H9 (cell line): ENCODE measurements at regions not wholly inside any gene's neighbourhood (a gene's known extent, or its start where the extent isn't known, plus 50 kb on each side); places are given as distances from the start of the nearest gene placed in this dataset.

Experiments used
- DNase-seq: peaks from one replicate; pipeline ENCODE4 v3.0.0-alpha.2; 2017
- H2AFZ ChIP-seq: one replicate; pipeline ENCODE4 v1.6.1; 2013; ENCODE audit warnings: mild to moderate bottlenecking, low read length, control low read depth, moderate library complexity
- H2AK5ac ChIP-seq: 2 replicates; pipeline ENCODE4 v1.6.1; 2013; ENCODE audit warnings: low read length, control low read depth, mixed read lengths; ENCODE audit not compliant: insufficient read length
- H2BK120ac ChIP-seq: one replicate; pipeline ENCODE4 v1.6.1; 2013; ENCODE audit warnings: low read depth, mild to moderate bottlenecking, low read length, control low read depth, inconsistent platforms; ENCODE audit not compliant: poor library complexity, severe bottlenecking
- H2BK12ac ChIP-seq: 2 replicates; pipeline ENCODE4 v1.6.1; 2013; ENCODE audit warnings: low read length, control low read depth, mixed read lengths, low read depth; ENCODE audit not compliant: insufficient read length
- H2BK15ac ChIP-seq: 2 replicates; pipeline ENCODE4 v1.6.1; 2013; ENCODE audit warnings: low read depth, low read length, control low read depth
- H2BK20ac ChIP-seq: one replicate; pipeline ENCODE4 v1.6.1; 2013; ENCODE audit warnings: low read depth, mild to moderate bottlenecking, low read length, control low read depth, inconsistent platforms; ENCODE audit not compliant: poor library complexity, severe bottlenecking
- H2BK5ac ChIP-seq: 2 replicates; pipeline ENCODE4 v1.6.1; 2013; ENCODE audit warnings: low read length, control low read depth, mixed read lengths; ENCODE audit not compliant: insufficient read length
- H3K14ac ChIP-seq: 2 replicates; pipeline ENCODE4 v1.6.1; 2013; ENCODE audit warnings: low read length, control low read depth; ENCODE audit not compliant: insufficient read depth
- H3K18ac ChIP-seq: 2 replicates; pipeline ENCODE4 v1.6.1; 2013; ENCODE audit warnings: low read depth, mild to moderate bottlenecking, mixed read lengths, low read length, control low read depth; ENCODE audit not compliant: insufficient read length
- H3K23ac ChIP-seq: 2 replicates; pipeline ENCODE4 v1.6.1; 2013; ENCODE audit warnings: low read length, control low read depth, mixed read lengths, low read depth; ENCODE audit not compliant: insufficient read length
- H3K23me2 ChIP-seq: 2 replicates; pipeline ENCODE4 v1.6.1; 2013; ENCODE audit warnings: low read depth, mild to moderate bottlenecking, mixed read lengths, low read length, control low read depth; ENCODE audit not compliant: insufficient read length, poor library complexity, severe bottlenecking
- H3K27ac ChIP-seq: 2 replicates; pipeline ENCODE4 v1.5.1; 2013; ENCODE audit warnings: low read length, control low read depth, mixed read lengths, low read depth; ENCODE audit not compliant: insufficient read length
- H3K27me3 ChIP-seq: 2 replicates; pipeline ENCODE4 v1.6.1; 2013; ENCODE audit warnings: low read length, control low read depth, inconsistent platforms; ENCODE audit not compliant: insufficient read depth
- H3K4ac ChIP-seq: 2 replicates; pipeline ENCODE4 v1.6.1; 2013; ENCODE audit warnings: low read depth, mild to moderate bottlenecking, control low read depth, inconsistent platforms, low read length, moderate library complexity
- H3K4me1 ChIP-seq: 2 replicates; pipeline ENCODE4 v1.6.1; 2013; ENCODE audit warnings: low read length, control low read depth, inconsistent platforms; ENCODE audit not compliant: insufficient read depth
- H3K4me2 ChIP-seq: 2 replicates; pipeline ENCODE4 v1.6.1; 2013; ENCODE audit warnings: low read length, control low read depth, mixed read lengths; ENCODE audit not compliant: insufficient read length, insufficient read depth
- H3K56ac ChIP-seq: 2 replicates; pipeline ENCODE4 v1.6.1; 2013; ENCODE audit warnings: low read depth, mild to moderate bottlenecking, mixed read lengths, low read length, control low read depth; ENCODE audit not compliant: insufficient read length
- H3K79me1 ChIP-seq: 2 replicates; pipeline ENCODE4 v1.6.1; 2013; ENCODE audit warnings: low read depth, mild to moderate bottlenecking, moderate library complexity, low read length, control low read depth, inconsistent platforms; ENCODE audit not compliant: insufficient read depth, poor library complexity, severe bottlenecking
- H3K79me2 ChIP-seq: 2 replicates; pipeline ENCODE4 v1.6.1; 2013; ENCODE audit warnings: low read length, control low read depth, inconsistent platforms; ENCODE audit not compliant: insufficient read depth
- H3K9ac ChIP-seq: 2 replicates; pipeline ENCODE4 v1.6.1; 2013; ENCODE audit warnings: low read length, control low read depth, mixed read lengths; ENCODE audit not compliant: insufficient read length; ENCODE audit errors: extremely low read depth
- H3K9me3 ChIP-seq: one replicate; pipeline ENCODE4 v1.6.1; 2013; ENCODE audit warnings: low read depth, low read length, inconsistent platforms; ENCODE audit not compliant: control insufficient read depth
- H3T11ph ChIP-seq: one replicate; pipeline ENCODE4 v1.6.1; 2013; ENCODE audit warnings: mild to moderate bottlenecking, low read length, control low read depth, inconsistent platforms
- H4K20me1 ChIP-seq: one replicate; pipeline ENCODE4 v1.6.1; 2013; ENCODE audit not compliant: control insufficient read depth, insufficient read length, insufficient read depth
- H4K5ac ChIP-seq: 2 replicates; pipeline ENCODE4 v1.6.1; 2013; ENCODE audit warnings: low read depth, mild to moderate bottlenecking, mixed read lengths, low read length, control low read depth; ENCODE audit not compliant: insufficient read length
- H4K8ac ChIP-seq: replicated peaks from 2 replicates; pipeline ENCODE4 v1.6.1; 2013; ENCODE audit warnings: low read length, control low read depth, mixed read lengths, low read depth; ENCODE audit not compliant: insufficient read length
- H4K91ac ChIP-seq: 2 replicates; pipeline ENCODE4 v1.6.1; 2013; ENCODE audit warnings: low read depth, mild to moderate bottlenecking, moderate library complexity, mixed read lengths, low read length, control low read depth; ENCODE audit not compliant: insufficient read length
- H3K27ac Mint-ChIP-seq, 3 experiments: 2 replicates in 2 of 3; 3 replicates in 1 of 3; pipeline ENCODE4 v1.8.0; 2020 to 2021; ENCODE audit warnings: mixed read lengths in 3 of 3, mild to moderate bottlenecking in 1 of 3, moderate library complexity in 1 of 3
- H3K27me3 Mint-ChIP-seq: 2 replicates; pipeline ENCODE4 v1.8.0; 2021; ENCODE audit warnings: low read depth, mild to moderate bottlenecking, moderate library complexity, mixed read lengths
- H3K36me3 Mint-ChIP-seq, 3 experiments: 2 replicates in 2 of 3; 3 replicates in 1 of 3; pipeline ENCODE4 v1.8.0; 2020 to 2021; ENCODE audit warnings: low read depth in 3 of 3, mixed read lengths in 3 of 3; ENCODE audit not compliant: insufficient read depth in 1 of 3
- H3K4me1 Mint-ChIP-seq, 2 experiments: 2 replicates each; pipeline ENCODE4 v1.8.0; 2020; ENCODE audit warnings: mixed read lengths in 2 of 2
- H3K4me3 Mint-ChIP-seq, 2 experiments: 2 replicates in 1 of 2; 3 replicates in 1 of 2; pipeline ENCODE4 v1.8.0; 2020 to 2021; ENCODE audit warnings: mild to moderate bottlenecking in 2 of 2, mixed read lengths in 2 of 2, moderate library complexity in 1 of 2
- H3K9me3 Mint-ChIP-seq, 2 experiments: 2 replicates in 1 of 2; 3 replicates in 1 of 2; pipeline ENCODE4 v1.8.0; 2020; ENCODE audit warnings: mild to moderate bottlenecking in 2 of 2, mixed read lengths in 2 of 2, moderate library complexity in 1 of 2
- CTCF ChIP-seq: fragments of 200-600 bp; sonication (generic); conservative IDR thresholded peaks from 3 replicates; pipeline ENCODE4 v1.8.0; 2021; ENCODE audit warnings: antibody characterized with exemption, mild to moderate bottlenecking
- WGBS: extraction: QIAGEN DNeasy Blood & Tissue Kit; methylation state at CpG from one replicate; pipeline ENCODE4 v1.1.7; 2013; ENCODE audit warnings: missing lambda C conversion rate, low lambda C conversion rate, mixed read lengths; ENCODE audit not compliant: insufficient read length; ENCODE audit errors: extremely low coverage; 5-methylcytosine and 5-hydroxymethylcytosine counted together

DNA sequence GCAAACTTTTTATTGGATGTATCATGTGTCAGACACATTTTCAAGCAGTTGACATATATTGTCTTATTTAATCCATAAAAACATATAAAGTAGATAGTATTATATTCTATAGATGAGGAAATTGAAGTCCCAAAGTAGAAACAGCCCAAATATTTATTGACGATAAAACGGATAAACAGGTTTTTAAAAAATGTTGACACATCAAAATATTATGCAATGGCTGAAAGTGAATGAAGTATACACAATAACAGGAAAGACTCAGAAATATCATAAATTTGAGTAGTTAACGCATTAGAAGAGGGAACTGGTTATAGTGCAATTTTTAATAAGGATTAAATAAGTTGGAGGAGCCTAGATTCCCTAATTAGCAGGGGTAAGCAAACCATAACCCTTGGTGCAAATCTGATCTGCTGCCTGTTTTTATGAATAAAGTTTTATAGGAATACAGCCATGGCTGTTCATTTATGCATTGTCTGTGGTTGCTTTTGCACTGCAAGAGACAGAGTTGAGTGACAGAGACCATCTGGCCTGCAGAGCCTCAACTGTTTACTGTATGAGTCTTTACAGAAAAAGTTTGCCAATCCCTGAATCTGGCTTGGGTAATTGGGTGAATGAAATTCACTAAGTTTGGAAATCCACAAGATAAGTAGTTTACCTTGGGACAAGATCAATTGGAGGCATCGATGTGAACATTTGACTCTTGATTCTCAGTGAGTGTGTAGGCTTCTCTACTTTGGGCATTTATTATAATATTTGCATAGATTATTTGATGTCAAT, 50.6 kb upstream of the EXOC2 start:
- H2AFZ ChIP-seq, result no peak overlapping the region
- no peaks in the 10 kb centered on the region for H3K27me3 ChIP-seq
- H3K56ac ChIP-seq, result no peak overlapping the region
- H3K4me1 Mint-ChIP-seq, result no peaks in the 10 kb centered on the region
- no peak overlapping the region for H4K5ac ChIP-seq
- no peak overlapping the region for H3K9ac ChIP-seq
- H3K23me2 ChIP-seq, result no peaks in the 10 kb centered on the region
- WGBS, result no CpG with 5 or more reads among the region's 4 CpGs
- H2BK15ac ChIP-seq, result no peak overlapping the region
- H2BK20ac ChIP-seq, result no peak overlapping the region
- H3K79me2 ChIP-seq, result no peaks in the 10 kb centered on the region
- no peak overlapping the region for H3K4me2 ChIP-seq
- no peak for TF ChIP-seq CTCF
- DNase-seq, result no peak
- H2AK5ac ChIP-seq, result no peak overlapping the region
- no peak overlapping the region for H2BK120ac ChIP-seq
- 0 out of 2 replicates have a peak, but pooled peaks cover 1% of the 10 kb centered on the region for H3K27me3 Mint-ChIP-seq
- H3K23ac ChIP-seq, result no peak overlapping the region
- no peak overlapping the region for H3K18ac ChIP-seq
- no peak overlapping the region for H3K27ac ChIP-seq
- no peaks in the 10 kb centered on the region for H3K36me3 Mint-ChIP-seq
- no peaks in the 10 kb centered on the region for H4K20me1 ChIP-seq
- no peaks in the 10 kb centered on the region for H3K79me1 ChIP-seq
- H2BK5ac ChIP-seq, result no peak overlapping the region
- no peak overlapping the region for H3K4ac ChIP-seq
- H3K4me3 Mint-ChIP-seq, result no peak overlapping the region
- no peak overlapping the region for H3T11ph ChIP-seq
- no peaks in the 10 kb centered on the region for H3K9me3 Mint-ChIP-seq
- no peak overlapping the region for H4K8ac ChIP-seq
- no peak overlapping the region for H4K91ac ChIP-seq
- no peak overlapping the region for H3K14ac ChIP-seq
- no peak overlapping the region for H2BK12ac ChIP-seq
- H3K9me3 ChIP-seq, result no peaks in the 10 kb centered on the region
- H3K27ac Mint-ChIP-seq, result no peak overlapping the region
- H3K4me1 ChIP-seq, result no peaks in the 10 kb centered on the region
